ENCODE measurements at regions not wholly inside any gene's neighbourhood (a gene's known extent, or its start where the extent isn't known, plus 50 kb on each side); places are given as distances from the start of the nearest gene placed in this dataset.

DNA sequence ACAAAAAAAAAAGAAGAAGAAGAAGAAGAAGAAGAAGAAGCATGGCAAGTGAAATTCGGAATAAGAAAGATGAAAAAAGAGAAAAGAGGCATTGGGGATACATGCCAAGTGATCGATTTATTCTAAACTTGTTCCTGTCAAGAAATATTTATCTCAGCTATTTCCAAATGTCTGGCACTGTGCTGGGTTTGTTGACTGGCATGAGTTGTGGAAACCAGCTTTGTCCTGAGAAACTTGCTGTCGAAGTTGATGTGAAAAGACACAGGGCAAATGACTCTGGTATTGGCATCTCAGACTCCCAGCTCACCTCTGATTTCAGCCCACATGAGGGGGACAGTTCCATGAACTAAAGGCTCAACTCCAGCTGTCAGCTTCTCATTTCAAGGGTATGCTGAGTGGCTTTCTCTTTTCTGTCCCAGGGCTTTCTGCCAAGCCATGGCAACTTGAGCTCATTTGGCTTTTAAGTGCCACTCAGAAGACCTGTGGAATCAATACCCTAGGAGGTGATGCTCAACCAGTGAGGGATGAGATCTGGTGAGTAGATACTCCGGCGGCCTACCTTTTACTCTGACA lies 253.3 kb upstream of the JAG1 start:
- Histone ChIP-seq H3K9me2 (no peaks in the 10 kb centered on the region), H2AFZ (ENCODE audit: low read depth) (no peak overlapping the region), H3K4me2 (no peak overlapping the region), H3K9me3 (no peaks in the 10 kb centered on the region), H3K9ac (no peak overlapping the region), H3F3A (replicated peaks; ENCODE audit: insufficient read depth) (peaks cover 25% of the 10 kb centered on the region), H3K27me3 (ENCODE audit: insufficient read depth) (no peaks in the 10 kb centered on the region), H4K20me1 (ENCODE audit: insufficient read depth) (no peaks in the 10 kb centered on the region), H3K4me1 (ENCODE audit: control insufficient read depth in 1 of 2, insufficient read depth in 2 of 2, low read depth in 1 of 2, low read length in 1 of 2) (peaks cover 0 to 35% of the 10 kb centered on the region in 2 experiments; a peak in 3 of 4 replicates), H3K27ac (ENCODE audit: low read depth in 2 of 2, low read length in 1 of 2) (peak overlapping the region in 1 of 2 experiments; percentile 49; a peak in 1 of 4 replicates), H3K4me3 (ENCODE audit: low read depth in 2 of 2, low read length in 1 of 2) (no peak overlapping the region), H3K36me3 (replicated peaks in 1 of 2; ENCODE audit: control insufficient read depth in 1 of 2, insufficient read depth in 2 of 2, low read length in 1 of 2) (no peaks in the 10 kb centered on the region), H3K79me2 (ENCODE audit: insufficient read depth) (no peaks in the 10 kb centered on the region)
- TF ChIP-seq POLR2AphosphoS5 (IDR thresholded peaks at IDR 0.05; ENCODE audit: low read depth, low read length), result no peak
- TF ChIP-seq, protein P1, sequence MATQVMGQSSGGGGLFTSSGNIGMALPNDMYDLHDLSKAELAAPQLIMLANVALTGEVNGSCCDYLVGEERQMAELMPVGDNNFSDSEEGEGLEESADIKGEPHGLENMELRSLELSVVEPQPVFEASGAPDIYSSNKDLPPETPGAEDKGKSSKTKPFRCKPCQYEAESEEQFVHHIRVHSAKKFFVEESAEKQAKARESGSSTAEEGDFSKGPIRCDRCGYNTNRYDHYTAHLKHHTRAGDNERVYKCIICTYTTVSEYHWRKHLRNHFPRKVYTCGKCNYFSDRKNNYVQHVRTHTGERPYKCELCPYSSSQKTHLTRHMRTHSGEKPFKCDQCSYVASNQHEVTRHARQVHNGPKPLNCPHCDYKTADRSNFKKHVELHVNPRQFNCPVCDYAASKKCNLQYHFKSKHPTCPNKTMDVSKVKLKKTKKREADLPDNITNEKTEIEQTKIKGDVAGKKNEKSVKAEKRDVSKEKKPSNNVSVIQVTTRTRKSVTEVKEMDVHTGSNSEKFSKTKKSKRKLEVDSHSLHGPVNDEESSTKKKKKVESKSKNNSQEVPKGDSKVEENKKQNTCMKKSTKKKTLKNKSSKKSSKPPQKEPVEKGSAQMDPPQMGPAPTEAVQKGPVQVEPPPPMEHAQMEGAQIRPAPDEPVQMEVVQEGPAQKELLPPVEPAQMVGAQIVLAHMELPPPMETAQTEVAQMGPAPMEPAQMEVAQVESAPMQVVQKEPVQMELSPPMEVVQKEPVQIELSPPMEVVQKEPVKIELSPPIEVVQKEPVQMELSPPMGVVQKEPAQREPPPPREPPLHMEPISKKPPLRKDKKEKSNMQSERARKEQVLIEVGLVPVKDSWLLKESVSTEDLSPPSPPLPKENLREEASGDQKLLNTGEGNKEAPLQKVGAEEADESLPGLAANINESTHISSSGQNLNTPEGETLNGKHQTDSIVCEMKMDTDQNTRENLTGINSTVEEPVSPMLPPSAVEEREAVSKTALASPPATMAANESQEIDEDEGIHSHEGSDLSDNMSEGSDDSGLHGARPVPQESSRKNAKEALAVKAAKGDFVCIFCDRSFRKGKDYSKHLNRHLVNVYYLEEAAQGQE (IDR thresholded peaks at IDR 0.05; ENCODE audit: low read depth, low read length), result peak; percentile 57; the same call in 1 of the 2 replicates
- TF ChIP-seq, protein P2, sequence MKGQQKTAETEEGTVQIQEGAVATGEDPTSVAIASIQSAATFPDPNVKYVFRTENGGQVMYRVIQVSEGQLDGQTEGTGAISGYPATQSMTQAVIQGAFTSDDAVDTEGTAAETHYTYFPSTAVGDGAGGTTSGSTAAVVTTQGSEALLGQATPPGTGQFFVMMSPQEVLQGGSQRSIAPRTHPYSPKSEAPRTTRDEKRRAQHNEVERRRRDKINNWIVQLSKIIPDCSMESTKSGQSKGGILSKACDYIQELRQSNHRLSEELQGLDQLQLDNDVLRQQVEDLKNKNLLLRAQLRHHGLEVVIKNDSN (IDR thresholded peaks at IDR 0.05; ENCODE audit: borderline replicate concordance, low read depth), result no peak
- TF ChIP-seq, protein P3, sequence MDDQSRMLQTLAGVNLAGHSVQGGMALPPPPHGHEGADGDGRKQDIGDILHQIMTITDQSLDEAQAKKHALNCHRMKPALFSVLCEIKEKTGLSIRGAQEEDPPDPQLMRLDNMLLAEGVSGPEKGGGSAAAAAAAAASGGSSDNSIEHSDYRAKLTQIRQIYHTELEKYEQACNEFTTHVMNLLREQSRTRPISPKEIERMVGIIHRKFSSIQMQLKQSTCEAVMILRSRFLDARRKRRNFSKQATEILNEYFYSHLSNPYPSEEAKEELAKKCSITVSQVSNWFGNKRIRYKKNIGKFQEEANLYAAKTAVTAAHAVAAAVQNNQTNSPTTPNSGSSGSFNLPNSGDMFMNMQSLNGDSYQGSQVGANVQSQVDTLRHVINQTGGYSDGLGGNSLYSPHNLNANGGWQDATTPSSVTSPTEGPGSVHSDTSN (IDR thresholded peaks at IDR 0.05), result no peak
- no peak for TF ChIP-seq NRF1 (IDR thresholded peaks at IDR 0.05; ENCODE audit: low read depth, low read length)
- no peak for TF ChIP-seq FOSL2 (IDR thresholded peaks at IDR 0.05; ENCODE audit: borderline replicate concordance, low read depth)
- no peak for TF ChIP-seq JUND (IDR thresholded peaks at IDR 0.05)
- no peak for TF ChIP-seq TEAD4 (IDR thresholded peaks at IDR 0.05; ENCODE audit: borderline replicate concordance, insufficient read depth)
- CTCF ChIA-PET, result no interaction called here
- no peak for DNase-seq
- POLR2A ChIA-PET, result no interaction called here
- WGBS (ENCODE audit: low lambda C conversion rate), result 85% methylated on average over 5 of the region's 5 CpGs

DNA sequence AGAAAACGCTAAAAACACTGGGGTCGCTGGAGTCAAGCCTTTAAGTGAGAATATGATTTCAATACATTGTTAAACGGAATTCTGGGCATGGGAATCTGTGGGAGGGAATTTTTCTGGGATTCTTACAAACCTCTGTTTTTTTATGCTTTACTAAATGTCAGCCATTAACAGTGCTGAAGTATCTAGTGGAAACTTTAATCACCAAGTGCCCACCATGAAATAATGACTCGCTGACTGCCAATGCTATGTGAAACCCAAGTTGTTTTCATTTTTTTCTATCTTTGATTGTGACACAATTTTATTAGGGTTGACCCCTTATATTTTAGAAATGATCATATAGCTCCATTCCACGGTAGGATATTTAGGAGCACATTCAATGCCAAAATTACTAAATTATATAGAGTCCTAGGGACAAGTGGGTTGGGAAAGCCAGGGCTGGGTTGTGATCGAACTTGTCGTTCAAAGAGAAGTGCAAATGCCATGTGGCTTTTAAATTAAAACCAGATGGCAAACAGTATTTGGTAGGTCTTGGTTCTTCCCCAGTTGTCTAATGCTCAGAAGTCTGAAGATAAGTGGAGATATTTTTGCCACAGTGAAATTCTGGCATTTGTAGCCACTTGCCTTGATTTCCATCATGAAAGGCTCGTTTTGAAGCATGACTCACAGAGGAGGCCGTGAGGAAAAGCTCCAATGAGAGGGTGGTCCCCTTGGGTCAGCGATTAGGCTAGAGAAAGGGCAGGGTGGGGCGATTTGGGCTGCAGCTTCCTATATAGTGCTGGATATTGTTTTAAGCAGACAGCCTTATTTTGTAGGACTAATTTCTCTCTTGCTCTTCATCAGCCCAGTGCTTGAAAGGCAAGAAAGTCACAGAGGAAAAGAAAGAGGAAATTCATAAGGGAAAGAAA lies 254.4 kb upstream of the JAG1 start:
- H2AFZ ChIP-seq (ENCODE audit: low read depth), result no peak overlapping the region
- H3K4me1 ChIP-seq (ENCODE audit: control insufficient read depth in 1 of 2, insufficient read depth in 2 of 2, low read depth in 1 of 2, low read length in 1 of 2), result peaks cover 0 to 27% of the 10 kb centered on the region in 2 experiments; a peak in 3 of 4 replicates
- TF ChIP-seq POLR2AphosphoS5 (IDR thresholded peaks at IDR 0.05; ENCODE audit: low read depth, low read length) (no peak), TCF12 (IDR thresholded peaks at IDR 0.05) (peak; percentile 41; the same call in 1 of the 2 replicates)
- H3K27ac ChIP-seq (ENCODE audit: low read depth in 2 of 2, low read length in 1 of 2), result peak overlapping the region in 1 of 2 experiments; percentile 49; a peak in 2 of 4 replicates
- H3K4me3 ChIP-seq (ENCODE audit: low read depth in 2 of 2, low read length in 1 of 2), result no peak overlapping the region
- H3K9me2 ChIP-seq, result no peaks in the 10 kb centered on the region
- POLR2A ChIA-PET, result no interaction called here
- no peaks in the 10 kb centered on the region for H3K79me2 ChIP-seq (ENCODE audit: insufficient read depth)
- H4K20me1 ChIP-seq (ENCODE audit: insufficient read depth), result no peaks in the 10 kb centered on the region
- H3K36me3 ChIP-seq (replicated peaks in 1 of 2; ENCODE audit: control insufficient read depth in 1 of 2, insufficient read depth in 2 of 2, low read length in 1 of 2), result no peaks in the 10 kb centered on the region
- no peaks in the 10 kb centered on the region for H3K27me3 ChIP-seq (ENCODE audit: insufficient read depth)
- peaks cover 15% of the 10 kb centered on the region for H3F3A ChIP-seq (replicated peaks; ENCODE audit: insufficient read depth)
- DNase-seq, result no peak
- WGBS (ENCODE audit: low lambda C conversion rate), result 46% methylated on average over 11 of the region's 11 CpGs
- H3K9me3 ChIP-seq, result no peaks in the 10 kb centered on the region
- CTCF ChIA-PET, result no interaction called here
- H3K4me2 ChIP-seq, result no peak overlapping the region; the same call in 1 of the 2 replicates
- H3K9ac ChIP-seq, result no peak overlapping the region; the same call in 1 of the 2 replicates
